GM13977 (cell line): ENCODE measurements at regions not wholly inside any gene's neighbourhood (a gene's known extent, or its start where the extent isn't known, plus 50 kb on each side); places are given as distances from the start of the nearest gene placed in this dataset.
"Not testable (repeated sequence)": the region's sequence is repeated elsewhere in the genome, so short reads cannot be mapped to it uniquely, and the experiment has no call there.

Source experiments
- DNase-seq: peaks from one replicate; pipeline ENCODE4 v3.0.0; 2012; ENCODE audit warnings: low spot score
- in situ Hi-C: fragments of 300-500 bp; cut with MboI; formaldehyde crosslinking; loops from one replicate; pipeline ENCODE4 v1.12.0; 2022; ENCODE audit warnings: low sequenced_read_pairs, low pct_unique_long_range_greater_than_20kb, mixed read lengths, inconsistent platforms; ENCODE audit not compliant: unreplicated experiment
- TF ChIP-seq, protein P1 (sequence below): IDR thresholded peaks from 2 replicates; pipeline ENCODE4 v1.5.1; 2012; ENCODE audit warnings: mild to moderate bottlenecking, control low read depth; ENCODE audit not compliant: insufficient read depth; ENCODE audit errors: extremely low read depth, missing control alignments

DNA sequence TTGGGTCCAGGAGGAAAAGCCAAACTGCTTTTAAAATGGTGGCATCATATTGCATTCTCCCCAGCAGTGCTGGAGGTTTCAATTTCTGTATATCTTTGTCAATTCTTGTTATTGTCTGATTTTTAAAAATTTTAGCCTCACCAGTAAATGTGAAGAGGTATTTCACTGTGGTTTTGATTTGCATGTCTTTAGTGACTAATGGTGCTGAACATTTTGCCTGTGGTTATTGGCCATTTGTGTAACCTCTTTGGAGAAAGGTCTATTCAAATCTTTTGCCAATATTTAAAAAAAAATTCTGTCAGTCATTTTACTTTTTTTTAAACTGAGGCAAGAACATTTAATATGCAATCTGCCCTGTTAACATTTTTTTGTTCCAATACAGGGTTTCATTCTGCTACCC, 322.1 kb downstream of the TLL1 start:
- TF ChIP-seq, protein P1, sequence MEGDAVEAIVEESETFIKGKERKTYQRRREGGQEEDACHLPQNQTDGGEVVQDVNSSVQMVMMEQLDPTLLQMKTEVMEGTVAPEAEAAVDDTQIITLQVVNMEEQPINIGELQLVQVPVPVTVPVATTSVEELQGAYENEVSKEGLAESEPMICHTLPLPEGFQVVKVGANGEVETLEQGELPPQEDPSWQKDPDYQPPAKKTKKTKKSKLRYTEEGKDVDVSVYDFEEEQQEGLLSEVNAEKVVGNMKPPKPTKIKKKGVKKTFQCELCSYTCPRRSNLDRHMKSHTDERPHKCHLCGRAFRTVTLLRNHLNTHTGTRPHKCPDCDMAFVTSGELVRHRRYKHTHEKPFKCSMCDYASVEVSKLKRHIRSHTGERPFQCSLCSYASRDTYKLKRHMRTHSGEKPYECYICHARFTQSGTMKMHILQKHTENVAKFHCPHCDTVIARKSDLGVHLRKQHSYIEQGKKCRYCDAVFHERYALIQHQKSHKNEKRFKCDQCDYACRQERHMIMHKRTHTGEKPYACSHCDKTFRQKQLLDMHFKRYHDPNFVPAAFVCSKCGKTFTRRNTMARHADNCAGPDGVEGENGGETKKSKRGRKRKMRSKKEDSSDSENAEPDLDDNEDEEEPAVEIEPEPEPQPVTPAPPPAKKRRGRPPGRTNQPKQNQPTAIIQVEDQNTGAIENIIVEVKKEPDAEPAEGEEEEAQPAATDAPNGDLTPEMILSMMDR = no peak
- in situ Hi-C loops = no loop called here
- DNase-seq = no peak

DNA sequence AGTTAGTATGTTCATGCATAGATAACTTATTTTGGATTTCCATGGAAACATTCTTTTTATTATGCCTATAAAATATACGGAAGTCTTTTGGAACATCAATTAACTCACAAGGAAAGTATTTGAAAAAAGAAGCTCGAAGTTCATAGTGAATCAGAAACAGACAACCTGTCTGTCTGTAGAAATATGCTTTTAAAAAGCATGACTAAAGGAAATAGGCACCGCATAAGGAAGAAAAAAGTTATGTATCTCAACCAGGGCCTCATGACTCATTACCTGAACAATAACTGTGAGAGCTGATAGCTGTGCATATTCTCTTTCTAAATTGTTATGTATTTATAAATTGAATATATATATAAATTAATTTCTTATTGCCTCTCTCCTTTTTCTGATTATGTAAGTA, 324.1 kb downstream of the TLL1 start:
- TF ChIP-seq, protein P1 = no peak
- no peak for DNase-seq
- in situ Hi-C loops = no loop called here

DNA sequence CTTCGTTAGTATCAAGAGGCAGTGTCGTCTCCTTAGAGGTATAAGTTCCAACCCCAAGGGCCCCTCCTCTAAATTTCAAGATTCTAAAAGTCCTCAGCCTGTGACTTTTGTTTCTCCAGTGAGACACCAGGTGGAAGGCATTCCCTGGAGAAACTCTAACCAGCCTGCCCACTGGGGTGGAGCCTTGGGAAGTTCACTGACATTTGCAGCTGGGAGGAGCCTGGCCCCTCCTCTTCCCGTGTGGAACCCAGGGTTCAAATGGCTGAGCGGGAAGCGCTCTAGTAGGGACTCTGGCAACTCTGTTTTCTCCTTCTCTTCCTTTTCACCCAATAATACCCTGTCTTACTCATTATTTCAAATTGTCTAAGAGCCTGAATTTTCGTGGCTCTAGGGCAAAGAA, 325.0 kb downstream of the TLL1 start:
- DNase-seq = no peak
- TF ChIP-seq, protein P1 = no peak
- in situ Hi-C loops = no loop called here

DNA sequence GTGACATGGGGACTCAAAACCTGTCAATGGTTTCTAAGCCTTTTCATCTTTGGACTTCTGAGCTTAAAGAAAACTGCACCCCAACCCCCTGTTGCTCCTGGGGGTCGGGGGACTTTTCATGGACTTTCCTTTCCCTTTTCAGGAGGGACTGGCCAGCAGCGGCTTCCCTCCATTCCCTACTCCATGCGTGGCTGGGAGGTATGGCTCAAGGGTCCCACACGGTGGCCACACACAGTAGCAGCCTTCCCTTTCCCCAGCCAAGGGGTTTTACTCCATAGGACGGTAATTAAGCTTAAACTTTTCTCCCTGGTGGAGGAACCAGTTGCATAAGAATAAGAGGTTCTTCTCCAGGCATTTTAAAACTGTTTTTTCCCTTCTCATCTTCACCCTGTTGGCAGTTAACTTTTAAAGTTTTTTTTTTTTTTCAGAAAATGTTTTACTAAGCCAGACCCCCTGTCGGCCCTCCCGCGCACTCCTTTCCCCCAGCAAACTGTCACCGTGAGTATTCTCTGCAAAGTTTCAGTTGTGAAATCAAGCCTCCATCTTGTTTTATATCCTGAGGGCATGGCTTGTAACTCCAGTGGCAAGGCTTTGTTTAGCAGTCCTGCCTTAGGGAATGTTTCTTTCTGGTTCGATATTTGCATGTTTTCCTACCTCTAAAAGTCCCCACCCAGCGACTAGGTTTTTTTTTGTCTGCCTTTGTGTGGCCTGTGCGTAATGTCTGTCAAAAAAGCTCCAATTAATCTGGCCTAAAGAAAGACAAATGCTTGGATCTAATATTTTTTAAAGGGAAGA, 325.7 kb downstream of the TLL1 start:
- TF ChIP-seq, protein P1 = no peak
- no peak for DNase-seq
- in situ Hi-C loops = no loop called here

DNA sequence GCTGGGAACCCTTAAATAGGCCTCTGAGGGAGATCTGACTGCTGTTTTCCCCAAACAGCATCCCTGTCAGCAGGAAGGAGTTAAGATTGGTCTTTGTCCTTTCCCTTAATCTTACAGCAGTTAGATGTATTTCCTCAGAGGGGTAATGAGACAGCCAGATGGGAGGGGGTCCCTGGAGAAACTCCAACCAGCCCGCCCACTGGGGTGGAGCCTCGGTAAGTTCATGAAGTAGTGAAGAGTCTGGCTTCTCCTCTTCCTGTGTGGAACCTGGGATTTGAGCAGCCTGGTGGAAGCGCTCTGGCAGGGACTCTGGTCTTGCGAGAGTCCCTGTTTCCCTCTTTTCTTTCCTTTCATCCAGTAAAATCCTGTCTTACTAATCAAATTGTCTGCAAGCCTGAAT, 330.0 kb downstream of the TLL1 start:
- TF ChIP-seq, protein P1 = no peak
- in situ Hi-C loops = no loop called here
- no peak for DNase-seq

DNA sequence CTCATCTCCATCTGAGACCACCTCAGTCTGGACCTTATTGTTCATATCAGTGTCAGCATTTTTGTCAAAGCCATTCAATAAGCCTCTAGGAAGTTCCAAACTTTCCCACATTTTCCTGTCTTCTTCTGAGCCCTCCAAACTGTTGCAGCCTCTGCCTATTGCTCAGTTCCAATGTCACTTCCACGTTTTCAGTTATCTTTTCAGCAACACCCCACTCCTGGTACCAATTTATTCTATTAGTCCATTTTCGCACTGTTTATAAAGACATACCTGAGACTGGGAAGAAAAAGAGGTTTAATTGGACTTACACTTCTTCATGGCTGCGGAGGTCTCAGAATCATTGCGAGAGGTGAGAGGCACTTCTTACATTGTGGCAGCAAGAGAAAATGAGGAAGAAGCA, 339.3 kb downstream of the TLL1 start:
- DNase-seq, in situ Hi-C loops: not testable (repeated sequence)

DNA sequence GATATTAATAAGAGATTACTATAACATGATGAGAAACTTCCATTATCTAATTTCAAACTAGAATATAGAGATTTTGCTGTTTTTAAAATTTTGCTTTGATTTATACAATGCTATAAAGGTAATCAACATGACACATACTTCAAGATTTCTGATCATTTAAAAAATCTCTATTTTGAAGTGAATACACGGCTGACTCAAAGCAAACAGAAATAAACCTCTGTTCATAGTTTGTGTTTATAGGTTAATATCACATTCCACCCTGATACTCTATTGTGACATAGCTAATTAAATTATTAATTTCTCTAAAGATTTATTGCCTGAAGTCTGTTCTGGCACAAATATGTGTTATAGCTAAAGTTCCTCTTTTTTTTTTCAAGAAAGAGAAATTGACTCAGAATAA, 349.2 kb downstream of the TLL1 start:
- DNase-seq = no peak
- TF ChIP-seq, protein P1 = no peak
- in situ Hi-C loops = no loop called here
